PC-3 (cell line): ENCODE measurements at regions not wholly inside any gene's neighbourhood (a gene's known extent, or its start where the extent isn't known, plus 50 kb on each side); places are given as distances from the start of the nearest gene placed in this dataset.
"Not testable (repeated sequence)": the region's sequence is repeated elsewhere in the genome, so short reads cannot be mapped to it uniquely, and the experiment has no call there.

ENCODE experiments used
- ATAC-seq: fragments of 200-7000 bp; cut with Tn5 transposase; 2 replicates; pipeline ENCODE4 v1.9.1; 2020; ENCODE audit warnings: mild to moderate bottlenecking, moderate library complexity
- BruUV-seq: library from RNA; stranded (reverse); fragments of 400-500 nt; replicated peaks from 2 replicates; lab custom pipeline; 2021; lab: Mats Ljungman, UMichigan
- CTCF ChIA-PET: fragments of 300-600 bp; sonication (Branson Sonifier 250); formaldehyde crosslinking; loops from one replicate; lab custom pipeline; 2022; ENCODE audit warnings: antibody characterized with exemption; lab: Charles Lee
- POLR2A ChIA-PET: fragments of 300-600 bp; sonication (Branson Sonifier 250); formaldehyde crosslinking; loops from one replicate; lab custom pipeline; 2022; ENCODE audit warnings: antibody characterized with exemption; ENCODE audit not compliant: unreplicated experiment; lab: Charles Lee
- DNase-seq: peaks from one replicate; pipeline ENCODE4 v3.0.0-alpha.2; 2015
- H2AFZ ChIP-seq: fragments of 300-600 bp; sonication (generic); 2 replicates; pipeline ENCODE4 v1.6.0; 2016; ENCODE audit warnings: antibody characterized with exemption, low read length
- H3F3A ChIP-seq: fragments of 300-600 bp; sonication (generic); one replicate; pipeline ENCODE4 v1.6.0; 2017; ENCODE audit warnings: antibody characterized with exemption, low read length, control low read depth, mild to moderate bottlenecking; ENCODE audit not compliant: unreplicated experiment
- H3K27ac ChIP-seq: fragments of 300-600 bp; sonication (generic); 2 replicates; pipeline ENCODE4 v1.5.1; 2016; ENCODE audit warnings: mild to moderate bottlenecking, low read length
- H3K27me3 ChIP-seq: fragments of 300-600 bp; sonication (generic); 2 replicates; pipeline ENCODE4 v1.6.1; 2016; ENCODE audit warnings: low read length, mixed read lengths
- H3K36me3 ChIP-seq: fragments of 300-600 bp; sonication (generic); 2 replicates; pipeline ENCODE4 v1.6.1; 2016; ENCODE audit warnings: low read depth, mixed run types, low read length, mixed read lengths
- H3K4me1 ChIP-seq: fragments of 300-600 bp; sonication (generic); 2 replicates; pipeline ENCODE4 v1.5.1; 2016; ENCODE audit warnings: low read length; ENCODE audit not compliant: insufficient read depth
- H3K4me2 ChIP-seq: fragments of 300-600 bp; sonication (generic); 2 replicates; pipeline ENCODE4 v1.6.0; 2016; ENCODE audit warnings: low read length
- H3K4me3 ChIP-seq: fragments of 300-600 bp; sonication (generic); 2 replicates; pipeline ENCODE4 v1.5.1; 2016; ENCODE audit warnings: mild to moderate bottlenecking, low read length, mixed read lengths
- H3K79me2 ChIP-seq: fragments of 300-600 bp; sonication (generic); 2 replicates; pipeline ENCODE4 v1.6.1; 2017; ENCODE audit warnings: low read length, mixed read lengths
- H3K9ac ChIP-seq: fragments of 300-600 bp; sonication (generic); 2 replicates; pipeline ENCODE4 v1.6.0; 2016; ENCODE audit warnings: mild to moderate bottlenecking, low read length
- H3K9me2 ChIP-seq: fragments of 300-600 bp; sonication (generic); replicated peaks from 2 replicates; pipeline ENCODE4 v1.6.1; 2016; ENCODE audit warnings: mixed run types, low read length, mixed read lengths
- H3K9me3 ChIP-seq: fragments of 300-600 bp; sonication (generic); 2 replicates; pipeline ENCODE4 v1.6.1; 2016; ENCODE audit warnings: low read length, mixed read lengths
- H4K20me1 ChIP-seq: fragments of 300-600 bp; sonication (generic); 2 replicates; pipeline ENCODE4 v1.6.1; 2016; ENCODE audit warnings: low read length, mixed read lengths
- CTCF ChIP-seq: fragments of 300-600 bp; sonication (generic); conservative IDR thresholded peaks from 2 replicates; pipeline ENCODE4 v1.5.1; 2017; ENCODE audit warnings: antibody characterized with exemption, low read depth, mild to moderate bottlenecking, low read length
- EZH2 ChIP-seq: fragments of 300-600 bp; sonication (generic); IDR thresholded peaks from one replicate; pipeline ENCODE4 v1.6.1; 2017; ENCODE audit warnings: antibody characterized with exemption, mild to moderate bottlenecking, low read length; ENCODE audit not compliant: unreplicated experiment
- EZH2phosphoT487 ChIP-seq: fragments of 300-600 bp; sonication (generic); IDR thresholded peaks from 2 replicates; pipeline ENCODE4 v1.6.1; 2018; ENCODE audit warnings: mild to moderate bottlenecking, antibody characterized with exemption, low read length, borderline replicate concordance
- intact Hi-C: fragments of 100-400 bp; cut with micrococcal nuclease; formaldehyde crosslinking; loops from 2 replicates; pipeline ENCODE4 v1.9.0; 2023

- POLR2A ChIA-PET = no interaction called here
- no peaks in the 10 kb centered on the region for H3F3A ChIP-seq
- H3K4me3 ChIP-seq = no peak overlapping the region
- intact Hi-C loops = no loop called here
- no peaks in the 10 kb centered on the region for H3K79me2 ChIP-seq
- DNase-seq (no peak), ATAC-seq (no peak)
- BruUV-seq = no TSS peak
- CTCF ChIA-PET = no interaction called here
- no peaks in the 10 kb centered on the region for H3K27me3 ChIP-seq
- no peak overlapping the region for H3K27ac ChIP-seq
- no peak overlapping the region for H3K4me2 ChIP-seq
- no peaks in the 10 kb centered on the region for H3K9me2 ChIP-seq
- no peaks in the 10 kb centered on the region for H3K4me1 ChIP-seq
- no peak for TF ChIP-seq CTCF
- no peak for TF ChIP-seq EZH2phosphoT487
- TF ChIP-seq EZH2 = no peak
- no peak overlapping the region for H2AFZ ChIP-seq
- H4K20me1 ChIP-seq = no peaks in the 10 kb centered on the region
- H3K9ac ChIP-seq = no peak overlapping the region
- no peaks in the 10 kb centered on the region for H3K9me3 ChIP-seq
- no peaks in the 10 kb centered on the region for H3K36me3 ChIP-seq
Observed at GRCh38 chr3:197450810-197451209, 105.0 kb downstream of the BDH1 start.

GRCh38 chr3:197450308-197450707, 105.5 kb downstream of the BDH1 start:
- TF ChIP-seq EZH2phosphoT487 = no peak
- TF ChIP-seq EZH2 = no peak
- TF ChIP-seq CTCF = no peak
- Histone ChIP-seq H3K4me1 (no peaks in the 10 kb centered on the region), H3K27me3 (no peaks in the 10 kb centered on the region), H2AFZ (no peak overlapping the region), H3K9ac (no peak overlapping the region), H4K20me1 (no peaks in the 10 kb centered on the region), H3K4me2 (no peak overlapping the region), H3K79me2 (no peaks in the 10 kb centered on the region), H3K4me3 (no peak overlapping the region), H3K9me3 (no peaks in the 10 kb centered on the region), H3K9me2 (no peaks in the 10 kb centered on the region), H3F3A (no peaks in the 10 kb centered on the region), H3K27ac (no peak overlapping the region), H3K36me3 (no peaks in the 10 kb centered on the region)
- no TSS peak for BruUV-seq
- intact Hi-C loops = no loop called here
- ChIA-PET CTCF (no interaction called here), POLR2A (no interaction called here)
- DNase-seq (no peak), ATAC-seq (no peak)

- ATAC-seq, H3K79me2 ChIP-seq, CTCF ChIA-PET, H3K9ac ChIP-seq, H3K27me3 ChIP-seq, H3K4me2 ChIP-seq, H4K20me1 ChIP-seq, DNase-seq, intact Hi-C loops, H2AFZ ChIP-seq, H3K4me1 ChIP-seq, H3K36me3 ChIP-seq, H3K9me3 ChIP-seq, H3F3A ChIP-seq, H3K9me2 ChIP-seq, H3K27ac ChIP-seq, POLR2A ChIA-PET, BruUV-seq, H3K4me3 ChIP-seq: not testable (repeated sequence)
Observed at GRCh38 chr3:197449181-197449580, 106.6 kb downstream of the BDH1 start.

GRCh38 chr3:197447781-197448180, 108.0 kb downstream of the BDH1 start:
- H3F3A ChIP-seq, H3K9ac ChIP-seq, CTCF ChIA-PET, H3K27me3 ChIP-seq, BruUV-seq, H2AFZ ChIP-seq, H3K4me3 ChIP-seq, POLR2A ChIA-PET, DNase-seq, H3K4me1 ChIP-seq, H3K9me2 ChIP-seq, H3K79me2 ChIP-seq, H3K36me3 ChIP-seq, H4K20me1 ChIP-seq, H3K27ac ChIP-seq, H3K9me3 ChIP-seq, intact Hi-C loops, H3K4me2 ChIP-seq, ATAC-seq: not testable (repeated sequence)
